WTC11 (cell line): ENCODE measurements at regions not wholly inside any gene's neighbourhood (a gene's known extent, or its start where the extent isn't known, plus 50 kb on each side); places are given as distances from the start of the nearest gene placed in this dataset.

Experiments
- CREB1 ChIP-seq: sonication (generic); formaldehyde crosslinking; IDR thresholded peaks from 2 replicates; pipeline ENCODE4 v1.8.0; 2023; ENCODE audit warnings: mild to moderate bottlenecking, missing genetic modification reagents
- CTCF ChIP-seq: fragments of 200-600 bp; IDR thresholded peaks from 2 replicates; pipeline ENCODE4 v1.8.0; 2022; ENCODE audit warnings: antibody characterized with exemption
- ZNF512 ChIP-seq: sonication (generic); formaldehyde crosslinking; IDR thresholded peaks from 2 replicates; pipeline ENCODE4 v1.8.1; 2022; ENCODE audit warnings: missing genetic modification reagents, borderline replicate concordance

GRCh38 chr7:125845686-125846085 is 916.1 kb upstream of the POT1 start:
- TF ChIP-seq CREB1 (CRISPR knock-in tag) (no peak), ZNF512 (no peak), CTCF (no peak)
